A549 (cell line): ENCODE measurements at regions not wholly inside any gene's neighbourhood (a gene's known extent, or its start where the extent isn't known, plus 50 kb on each side); places are given as distances from the start of the nearest gene placed in this dataset.

Source experiments
- ATAC-seq, 2 experiments: fragments of 200-7000 bp in 1 of 2; fragments of >200 bp in 1 of 2; cut with Nextera tagmentation in 1 of 2; cut with Tn5 transposase in 1 of 2; 3 replicates each; pipeline versions ENCODE4 v1.8.0 to v1.9.1; 2018 to 2020; ENCODE audit warnings: mild to moderate bottlenecking in 1 of 2, moderate library complexity in 1 of 2
- CTCF ChIA-PET: fragments of 300-600 bp; sonication (Branson Sonifier 250); formaldehyde crosslinking; extraction: SDS; loops from one replicate; lab custom pipeline; 2021; ENCODE audit warnings: antibody characterized with exemption, inconsistent platforms; lab: Yijun Ruan, JAX
- POLR2A ChIA-PET: fragments of 350-600 bp; formaldehyde crosslinking; extraction: SDS; loops from one replicate; lab custom pipeline; 2021; ENCODE audit warnings: antibody characterized with exemption, inconsistent platforms; lab: Yijun Ruan, JAX
- DNase-seq, 2 experiments: peaks; one replicate each; pipeline versions ENCODE4 v3.0.0 to v3.0.0-alpha.2; 2011 to 2016; ENCODE audit warnings: low read depth in 1 of 2, low spot score in 1 of 2
- FAIRE-seq: peaks from 2 replicates; lab custom pipeline; 2011; peaks lifted over from hg19 to GRCh38; lab: Jason Lieb, UNC
- H3K27ac ChIP-seq, 2 experiments: fragments of >200 bp; sonication (Bioruptor Twin); formaldehyde crosslinking; 3 replicates each; pipeline ENCODE4 v1.5.1; 2016 to 2017
- H3K4me1 ChIP-seq: fragments of >200 bp; sonication (Bioruptor Twin); formaldehyde crosslinking; 3 replicates; pipeline ENCODE4 v1.6.1; 2016
- H3K4me2 ChIP-seq: fragments of >200 bp; sonication (Bioruptor Twin); formaldehyde crosslinking; 3 replicates; pipeline ENCODE4 v1.6.1; 2016
- H3K4me3 ChIP-seq: fragments of >200 bp; sonication (Bioruptor Twin); formaldehyde crosslinking; 3 replicates; pipeline ENCODE4 v1.5.1; 2016
- H3K9me3 ChIP-seq: fragments of >200 bp; sonication (Bioruptor Twin); formaldehyde crosslinking; 3 replicates; pipeline ENCODE4 v1.6.1; 2016
- BCL3 ChIP-seq: fragments of >200 bp; sonication (Bioruptor Twin); formaldehyde crosslinking; IDR thresholded peaks from 3 replicates; pipeline ENCODE4 v1.6.1; 2016
- CBX8 ChIP-seq: fragments of 200-600 bp; sonication (generic); IDR thresholded peaks from 2 replicates; pipeline ENCODE4 v1.6.1; 2016
- CHD2 ChIP-seq: fragments of 150-350 bp; IDR thresholded peaks from 2 replicates; pipeline ENCODE4 v1.6.1; 2014; ENCODE audit warnings: low read length; ENCODE audit not compliant: partially characterized antibody
- ESRRA ChIP-seq: fragments of 150-350 bp; IDR thresholded peaks from 2 replicates; pipeline ENCODE4 v1.6.1; 2014; ENCODE audit warnings: mild to moderate bottlenecking, low read length, borderline replicate concordance
- HDAC2 ChIP-seq: fragments of 200-600 bp; sonication (generic); IDR thresholded peaks from 2 replicates; pipeline ENCODE4 v1.6.1; 2016
- HEYL ChIP-seq: fragments of 250-450 bp; sonication (Bioruptor Pico); IDR thresholded peaks from 2 replicates; pipeline ENCODE4 v1.8.0; 2021; ENCODE audit warnings: mild to moderate bottlenecking, moderate library complexity
- HOXA7 ChIP-seq: fragments of 250-450 bp; sonication (Bioruptor Pico); IDR thresholded peaks from 2 replicates; pipeline ENCODE4 v1.5.0; 2020; ENCODE audit warnings: mild to moderate bottlenecking, moderate library complexity
- NR3C1 ChIP-seq: fragments of >200 bp; sonication (Bioruptor Twin); formaldehyde crosslinking; IDR thresholded peaks from 3 replicates; pipeline ENCODE4 v1.6.1; 2017
- POLR2A ChIP-seq: IDR thresholded peaks from 2 replicates; pipeline ENCODE4 v1.6.1; 2012; ENCODE audit warnings: mild to moderate bottlenecking, low read length
- RAD21 ChIP-seq, 2 experiments: fragments of >200 bp in 1 of 2; sonication (Bioruptor Twin) in 1 of 2; formaldehyde crosslinking in 1 of 2; IDR thresholded peaks in 1 of 2; conservative IDR thresholded peaks in 1 of 2; 2 replicates in 1 of 2; 3 replicates in 1 of 2; pipeline ENCODE4 v1.6.1; 2012 to 2018; ENCODE audit warnings: inconsistent platforms in 1 of 2
- RCOR1 ChIP-seq: fragments of 150-350 bp; IDR thresholded peaks from 2 replicates; pipeline ENCODE4 v1.6.1; 2014; ENCODE audit warnings: antibody characterized with exemption, low read length, low read depth
- REST ChIP-seq: fragments of 200-600 bp; sonication (generic); IDR thresholded peaks from 2 replicates; pipeline ENCODE4 v1.6.1; 2016; ENCODE audit warnings: antibody characterized with exemption, mild to moderate bottlenecking, moderate library complexity
- SMC3 ChIP-seq: fragments of >200 bp; sonication (Bioruptor Twin); formaldehyde crosslinking; IDR thresholded peaks from 3 replicates; pipeline ENCODE4 v1.6.1; 2018; ENCODE audit warnings: inconsistent platforms
- TFCP2L1 ChIP-seq: fragments of 250-450 bp; sonication (Bioruptor Pico); IDR thresholded peaks from 2 replicates; pipeline ENCODE4 v1.5.0; 2021; ENCODE audit warnings: mild to moderate bottlenecking
- ZNF302 ChIP-seq: fragments of 250-450 bp; sonication (Bioruptor Pico); IDR thresholded peaks from 2 replicates; pipeline ENCODE4 v1.9.0; 2021; ENCODE audit warnings: inconsistent platforms, mild to moderate bottlenecking, moderate library complexity
- WGBS: methylation state at CpG from one replicate; pipeline ENCODE4 v1.1.6; 2017; ENCODE audit errors: missing lambda C conversion rate; 5-methylcytosine and 5-hydroxymethylcytosine counted together
- TF ChIP-seq, protein P1 (sequence below): fragments of 250-450 bp; sonication (Bioruptor Pico); IDR thresholded peaks from 2 replicates; pipeline ENCODE4 v1.5.0; 2021; ENCODE audit warnings: mild to moderate bottlenecking, moderate library complexity, borderline replicate concordance
- TF ChIP-seq, protein P2 (sequence below): fragments of 450-650 bp; IDR thresholded peaks from 2 replicates; pipeline ENCODE4 v1.6.1; 2014; ENCODE audit warnings: antibody characterized with exemption

- TF ChIP-seq REST: no peak
- no peak for TF ChIP-seq HDAC2
Measured at GRCh38 chr18:22320771-22321170, 96.9 kb downstream of the CTAGE1 start (continued).

DNA sequence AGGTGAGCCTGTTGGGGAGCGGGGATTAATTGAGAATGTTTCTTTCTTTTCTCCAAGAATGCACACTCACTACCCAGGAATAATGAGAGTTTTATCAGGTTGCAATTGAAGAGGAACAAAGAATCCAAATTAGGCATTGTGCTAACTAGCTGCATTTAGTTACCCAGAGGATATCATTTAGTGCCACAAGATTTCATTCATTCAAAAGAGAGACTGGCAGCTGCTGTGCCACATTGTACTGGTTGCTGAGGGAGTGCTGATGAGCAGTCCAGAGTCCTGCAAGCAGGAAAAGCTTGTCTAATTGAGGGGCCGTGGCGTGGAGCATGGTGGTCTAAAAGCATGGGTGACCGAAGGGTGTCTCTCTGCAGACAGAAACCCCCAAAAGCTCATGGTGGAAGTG, 97.6 kb downstream of the CTAGE1 start:
- POLR2A ChIA-PET: no interaction called here
- no peak for TF ChIP-seq RCOR1
- TF ChIP-seq, protein P1, sequence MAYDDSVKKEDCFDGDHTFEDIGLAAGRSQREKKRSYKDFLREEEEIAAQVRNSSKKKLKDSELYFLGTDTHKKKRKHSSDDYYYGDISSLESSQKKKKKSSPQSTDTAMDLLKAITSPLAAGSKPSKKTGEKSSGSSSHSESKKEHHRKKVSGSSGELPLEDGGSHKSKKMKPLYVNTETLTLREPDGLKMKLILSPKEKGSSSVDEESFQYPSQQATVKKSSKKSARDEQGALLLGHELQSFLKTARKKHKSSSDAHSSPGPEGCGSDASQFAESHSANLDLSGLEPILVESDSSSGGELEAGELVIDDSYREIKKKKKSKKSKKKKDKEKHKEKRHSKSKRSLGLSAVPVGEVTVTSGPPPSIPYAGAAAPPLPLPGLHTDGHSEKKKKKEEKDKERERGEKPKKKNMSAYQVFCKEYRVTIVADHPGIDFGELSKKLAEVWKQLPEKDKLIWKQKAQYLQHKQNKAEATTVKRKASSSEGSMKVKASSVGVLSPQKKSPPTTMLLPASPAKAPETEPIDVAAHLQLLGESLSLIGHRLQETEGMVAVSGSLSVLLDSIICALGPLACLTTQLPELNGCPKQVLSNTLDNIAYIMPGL (CRISPR knock-in tag): no peak
- no peak for TF ChIP-seq CHD2
- TF ChIP-seq HOXA7 (CRISPR knock-in tag): no peak
- no peak for TF ChIP-seq TFCP2L1 (CRISPR knock-in tag)
- TF ChIP-seq RAD21 (conservative IDR thresholded peaks at IDR 0.05 in 1 of 2, IDR thresholded peaks at IDR 0.05 in 1 of 2): no peak
- no peak for TF ChIP-seq HEYL (CRISPR knock-in tag)
- no peak for TF ChIP-seq HDAC2
- no peak for TF ChIP-seq POLR2A
- TF ChIP-seq CBX8: no peak
- TF ChIP-seq REST: no peak
- TF ChIP-seq ZNF302: no peak
- no peak for TF ChIP-seq NR3C1
- TF ChIP-seq SMC3: no peak
- TF ChIP-seq BCL3: no peak
- no peak for TF ChIP-seq ESRRA
- TF ChIP-seq, protein P2, sequence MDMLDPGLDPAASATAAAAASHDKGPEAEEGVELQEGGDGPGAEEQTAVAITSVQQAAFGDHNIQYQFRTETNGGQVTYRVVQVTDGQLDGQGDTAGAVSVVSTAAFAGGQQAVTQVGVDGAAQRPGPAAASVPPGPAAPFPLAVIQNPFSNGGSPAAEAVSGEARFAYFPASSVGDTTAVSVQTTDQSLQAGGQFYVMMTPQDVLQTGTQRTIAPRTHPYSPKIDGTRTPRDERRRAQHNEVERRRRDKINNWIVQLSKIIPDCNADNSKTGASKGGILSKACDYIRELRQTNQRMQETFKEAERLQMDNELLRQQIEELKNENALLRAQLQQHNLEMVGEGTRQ: no peak
- Histone ChIP-seq H3K4me1 (peaks cover 6% of the 10 kb centered on the region), H3K4me2 (no peak overlapping the region), H3K4me3 (no peak overlapping the region), H3K27ac (no peak overlapping the region), H3K9me3 (no peaks in the 10 kb centered on the region)
- DNase-seq (no peak), FAIRE-seq (no peak), ATAC-seq (no peak)
- WGBS: 80% methylated on average over 4 of the region's 4 CpGs
- CTCF ChIA-PET: no interaction called here
